ENCODE measurements at regions not wholly inside any gene's neighbourhood (a gene's known extent, or its start where the extent isn't known, plus 50 kb on each side); places are given as distances from the start of the nearest gene placed in this dataset.
"Not testable (repeated sequence)": the region's sequence is repeated elsewhere in the genome, so short reads cannot be mapped to it uniquely, and the experiment has no call there.

- no peak overlapping the region for H3K4me3 ChIP-seq
- no peak for TF ChIP-seq POLR2A (IDR thresholded peaks at IDR 0.05)
- TF ChIP-seq CTCF (IDR thresholded peaks at IDR 0.05) = no peak
- no peak for TF ChIP-seq EP300 (IDR thresholded peaks at IDR 0.05)
- TF ChIP-seq POLR2AphosphoS5 (IDR thresholded peaks at IDR 0.05) = no peak
- H3K9me3 ChIP-seq = no peaks in the 10 kb centered on the region
- no peak for DNase-seq
- no peaks in the 10 kb centered on the region for H3K4me1 ChIP-seq
- H3K36me3 ChIP-seq = no peaks in the 10 kb centered on the region
- no peak overlapping the region for H3K27ac ChIP-seq
- ATAC-seq (ENCODE audit: low FRiP score in 2 of 2) = no peak
- H3K27me3 ChIP-seq = no peaks in the 10 kb centered on the region
These were observed 873.5 kb upstream of the ATXN8OS start for GRCh38 chr13:69234171-69234570.

- peaks cover 0 to 4% (median 0%) of the 10 kb centered on the region in 4 donors for H3K9me3 ChIP-seq
- ATAC-seq (ENCODE audit: low FRiP score in 2 of 2) = no peak
- no peaks in the 10 kb centered on the region for H3K4me1 ChIP-seq
- TF ChIP-seq POLR2AphosphoS5 (IDR thresholded peaks at IDR 0.05) (no peak), CTCF (IDR thresholded peaks at IDR 0.05) (no peak), EP300 (IDR thresholded peaks at IDR 0.05) (no peak), POLR2A (IDR thresholded peaks at IDR 0.05) (no peak)
- H3K27ac ChIP-seq = no peak overlapping the region
- H3K4me3 ChIP-seq = no peak overlapping the region
- WGBS, 2 donors = 82 to 84% methylated on average over 2 of the region's 2 CpGs
- no peaks in the 10 kb centered on the region for H3K36me3 ChIP-seq
- H3K27me3 ChIP-seq = no peaks in the 10 kb centered on the region
- no peak for DNase-seq
These were observed 881.2 kb upstream of the ATXN8OS start for GRCh38 chr13:69226427-69226826.

DNA sequence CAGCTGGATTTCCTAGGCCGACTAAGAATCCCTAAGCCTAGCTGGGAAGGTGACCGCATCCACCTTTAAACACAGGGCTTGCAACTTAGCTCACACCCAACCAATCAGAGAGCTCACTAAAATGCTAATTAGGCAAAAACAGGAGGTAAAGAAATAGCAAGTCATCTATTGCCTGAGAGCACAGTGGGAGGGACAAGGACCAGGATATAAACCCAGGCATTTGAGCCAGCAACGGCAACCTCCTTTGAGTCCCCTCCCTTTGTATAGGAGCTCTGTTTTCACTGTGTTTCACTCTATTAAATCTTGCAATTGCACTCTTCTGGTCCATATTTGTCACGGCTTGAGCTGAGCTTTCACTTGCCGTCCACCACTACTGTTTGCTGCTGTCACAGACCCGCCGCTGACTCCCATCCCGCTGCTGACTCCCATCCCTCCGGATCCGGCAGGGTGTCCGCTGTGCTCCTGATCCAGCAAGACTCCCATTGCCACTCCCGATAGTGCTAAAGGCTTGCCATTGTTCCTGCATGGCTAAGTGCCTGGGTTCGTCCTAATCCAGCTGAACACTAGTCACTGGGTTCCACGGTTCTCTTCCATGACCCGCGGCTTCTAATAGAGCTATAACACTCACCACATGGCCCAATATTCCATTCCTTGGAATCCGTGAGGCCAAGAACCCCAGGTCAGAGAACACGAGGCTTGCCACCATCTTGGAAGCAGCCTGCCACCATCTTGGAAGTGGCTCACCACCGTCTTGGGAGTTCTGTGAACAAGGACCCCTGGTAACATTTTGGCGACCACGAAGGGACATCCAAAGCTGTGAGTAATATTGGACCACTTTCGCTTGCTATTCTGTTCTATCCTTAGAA is 885.8 kb upstream of the ATXN8OS start:
- not testable (repeated sequence) for H3K27ac ChIP-seq; H3K36me3 ChIP-seq; H3K9me3 ChIP-seq; H3K4me3 ChIP-seq; H3K4me1 ChIP-seq; H3K27me3 ChIP-seq; ATAC-seq (ENCODE audit: low FRiP score in 2 of 2)
- DNase-seq = peak in 1 of 2 donors; percentile 10
- WGBS, 2 donors = 93 to 94% methylated on average over 22 of the region's 22 CpGs

DNA sequence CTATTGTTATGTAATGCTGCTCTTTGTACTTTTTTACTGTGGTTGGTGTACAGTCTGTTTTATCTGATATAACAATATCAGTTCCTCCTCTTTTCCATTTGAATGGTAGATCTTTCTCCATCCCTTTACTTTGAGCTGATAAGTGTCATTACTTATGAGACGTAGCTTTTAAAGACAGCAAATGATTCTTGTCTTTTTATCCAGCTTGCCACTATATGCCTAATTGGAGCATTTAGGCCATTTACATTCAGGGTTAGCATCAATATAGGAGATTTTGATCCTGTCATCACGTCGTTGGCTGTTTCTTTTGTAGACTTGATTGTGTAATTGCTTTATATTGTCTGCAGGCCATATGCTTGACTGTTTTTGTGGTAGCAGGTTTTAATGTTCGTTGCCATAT is 894.2 kb upstream of the ATXN8OS start:
- H3K27me3 ChIP-seq = no peaks in the 10 kb centered on the region
- TF ChIP-seq CTCF (IDR thresholded peaks at IDR 0.05) = no peak
- TF ChIP-seq EP300 (IDR thresholded peaks at IDR 0.05) = no peak
- TF ChIP-seq POLR2AphosphoS5 (IDR thresholded peaks at IDR 0.05) = no peak
- TF ChIP-seq POLR2A (IDR thresholded peaks at IDR 0.05) = no peak

GRCh38 chr13:69204620-69205019 is 903.0 kb upstream of the ATXN8OS start:
- Histone ChIP-seq H3K27me3 (no peaks in the 10 kb centered on the region), H3K4me1 (no peaks in the 10 kb centered on the region), H3K9me3 (peaks cover 0 to 8% (median 0%) of the 10 kb centered on the region in 4 donors), H3K27ac (no peak overlapping the region), H3K4me3 (no peak overlapping the region), H3K36me3 (no peaks in the 10 kb centered on the region)
- no peak for DNase-seq
- WGBS, 2 donors = 53 to 56% methylated on average over 2 of the region's 2 CpGs
- TF ChIP-seq CTCF (IDR thresholded peaks at IDR 0.05) = no peak
- no peak for TF ChIP-seq POLR2AphosphoS5 (IDR thresholded peaks at IDR 0.05)
- TF ChIP-seq POLR2A (IDR thresholded peaks at IDR 0.05) = no peak
- TF ChIP-seq EP300 (IDR thresholded peaks at IDR 0.05) = no peak
- ATAC-seq (ENCODE audit: low FRiP score in 2 of 2) = no peak

More for the DNA sequence above, 894.2 kb upstream of the ATXN8OS start:
- Histone ChIP-seq H3K27ac (no peak overlapping the region), H3K4me3 (no peak overlapping the region), H3K4me1 (no peaks in the 10 kb centered on the region), H3K9me3 (no peaks in the 10 kb centered on the region), H3K36me3 (no peaks in the 10 kb centered on the region)
- DNase-seq (no peak), ATAC-seq (ENCODE audit: low FRiP score in 2 of 2) (no peak)
- 42 to 44% methylated on average over 4 of the region's 4 CpGs for WGBS, 2 donors

Data from upper lobe of left lung (tissue), 6 donors.